ENCODE measurements at regions not wholly inside any gene's neighbourhood (a gene's known extent, or its start where the extent isn't known, plus 50 kb on each side); places are given as distances from the start of the nearest gene placed in this dataset.

DNA sequence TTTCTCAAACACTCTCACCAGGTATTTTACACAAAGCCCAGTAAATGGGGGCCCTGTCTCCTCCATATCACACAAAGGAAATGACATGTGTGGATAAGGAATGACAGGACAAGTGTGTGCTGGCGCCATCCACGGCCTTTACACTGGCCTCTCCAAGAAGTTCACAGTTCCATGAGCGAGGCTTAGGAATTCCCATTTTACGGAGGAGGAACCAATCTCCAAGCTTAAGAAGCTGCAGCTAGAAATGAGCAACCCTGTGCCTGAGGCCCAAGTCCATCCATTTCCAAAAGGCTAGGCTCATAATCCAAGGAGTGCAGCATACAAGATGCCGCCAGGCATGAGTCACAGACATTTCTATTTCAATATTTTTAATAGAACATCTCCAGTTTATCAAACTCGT lies 203.4 kb downstream of the AUH start:
- Mint-ChIP-seq H3K4me3 (no peak overlapping the region), H3K4me1 (peaks cover 14 to 36% (median 17%) of the 10 kb centered on the region in 3 donors), H3K27me3 (no peaks in the 10 kb centered on the region), H3K9me3 (no peaks in the 10 kb centered on the region), H3K36me3 (no peaks in the 10 kb centered on the region), H3K27ac (no peak overlapping the region)
- CTCF ChIA-PET = no interaction called here
- peaks cover 10 to 74% of the 10 kb centered on the region in 2 experiments for H3K4me1 ChIP-seq (ENCODE audit: control insufficient read depth in 1 of 2, extremely low read depth in 1 of 2, insufficient read depth in 2 of 2, low read length in 2 of 2)
- H3K27me3 ChIP-seq (replicated peaks in 1 of 2; ENCODE audit: control insufficient read depth in 2 of 2, extremely low read depth in 1 of 2, insufficient read depth in 2 of 2, low read length in 1 of 2) = no peaks in the 10 kb centered on the region
- ATAC-seq (replicated peaks in 1 of 4) (no peak), DNase-seq (no peak)
- POLR2A ChIA-PET = no interaction called here
- no peaks in the 10 kb centered on the region for H3K36me3 ChIP-seq (ENCODE audit: control insufficient read depth in 2 of 2, extremely low read depth in 1 of 2, insufficient read depth in 1 of 2, low read length in 1 of 2)
- no peak overlapping the region for H3K27ac ChIP-seq (ENCODE audit: low read length)
- 67% methylated on average over 3 of the region's 6 CpGs for WGBS (ENCODE audit: insufficient coverage)
- no peaks in the 10 kb centered on the region for H3K9me3 ChIP-seq
- no peak overlapping the region for H3K4me3 ChIP-seq (ENCODE audit: control insufficient read depth in 1 of 2, extremely low read depth in 1 of 2, low read length in 1 of 2)

DNA sequence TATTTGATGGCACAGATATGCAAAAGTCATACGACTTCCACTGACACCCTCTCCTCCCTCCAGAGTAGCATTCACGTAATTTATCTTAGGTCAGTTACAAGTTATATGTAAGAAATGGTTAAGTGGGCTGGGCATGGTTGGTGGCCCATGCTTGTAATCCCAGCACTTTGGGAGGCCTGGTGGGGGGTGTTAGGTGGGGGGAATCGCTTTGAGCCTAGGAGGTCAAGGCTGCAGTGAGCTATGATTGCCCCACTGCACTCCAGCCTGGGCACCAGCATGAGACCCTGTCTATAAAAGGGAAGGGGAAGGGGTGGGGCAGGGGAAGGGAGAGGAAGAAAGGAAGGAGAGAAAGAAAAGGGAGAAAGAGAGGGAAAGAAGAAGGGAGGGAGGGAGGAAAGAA lies 202.8 kb downstream of the AUH start:
- ChIA-PET CTCF (no interaction called here), POLR2A (no interaction called here)
- Mint-ChIP-seq H3K9me3 (no peaks in the 10 kb centered on the region), H3K27ac (no peak overlapping the region), H3K4me3 (no peak overlapping the region), H3K27me3 (no peaks in the 10 kb centered on the region), H3K36me3 (no peaks in the 10 kb centered on the region), H3K4me1 (peaks cover 21 to 42% (median 23%) of the 10 kb centered on the region in 3 donors)
- no peaks in the 10 kb centered on the region for H3K9me3 ChIP-seq
- no peaks in the 10 kb centered on the region for H3K27me3 ChIP-seq (replicated peaks in 1 of 2; ENCODE audit: control insufficient read depth in 2 of 2, extremely low read depth in 1 of 2, insufficient read depth in 2 of 2, low read length in 1 of 2)
- no peaks in the 10 kb centered on the region for H3K36me3 ChIP-seq (ENCODE audit: control insufficient read depth in 2 of 2, extremely low read depth in 1 of 2, insufficient read depth in 1 of 2, low read length in 1 of 2)
- no peak overlapping the region for H3K27ac ChIP-seq (ENCODE audit: low read length)
- H3K4me1 ChIP-seq (ENCODE audit: control insufficient read depth in 1 of 2, extremely low read depth in 1 of 2, insufficient read depth in 2 of 2, low read length in 2 of 2) = peaks cover 16 to 80% of the 10 kb centered on the region in 2 experiments
- 100% methylated on average over 1 of the region's 3 CpGs for WGBS (ENCODE audit: insufficient coverage)
- H3K4me3 ChIP-seq (ENCODE audit: control insufficient read depth in 1 of 2, extremely low read depth in 1 of 2, low read length in 1 of 2) = no peak overlapping the region
- ATAC-seq (replicated peaks in 1 of 4) = no peak
- no peak for DNase-seq

DNA sequence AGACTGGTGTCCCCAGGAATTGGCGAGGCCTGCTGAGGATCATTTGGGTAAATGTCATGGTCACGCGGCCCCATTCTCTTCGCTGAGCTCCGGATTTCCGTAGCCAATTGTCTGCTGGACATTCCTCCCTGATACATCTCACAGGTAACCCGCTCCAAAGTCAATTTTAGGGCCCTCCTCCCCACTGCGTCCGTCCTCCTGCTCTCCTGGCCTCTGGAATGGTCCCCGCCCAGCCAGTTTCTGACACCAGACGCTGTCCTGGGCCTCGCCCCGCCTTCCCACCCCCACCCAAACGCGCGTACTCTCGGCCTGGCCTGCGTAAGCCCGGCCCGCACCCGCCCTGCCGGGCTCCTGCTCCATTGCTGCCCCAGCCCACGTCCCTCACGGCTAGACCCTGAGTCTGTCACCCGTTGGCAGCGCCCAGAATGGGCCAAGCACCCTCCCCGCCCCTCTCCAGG lies 202.0 kb downstream of the AUH start:
- Histone ChIP-seq H3K36me3 (ENCODE audit: control insufficient read depth in 2 of 2, extremely low read depth in 1 of 2, insufficient read depth in 1 of 2, low read length in 1 of 2) (no peaks in the 10 kb centered on the region), H3K9me3 (no peaks in the 10 kb centered on the region), H3K4me3 (ENCODE audit: control insufficient read depth in 1 of 2, extremely low read depth in 1 of 2, low read length in 1 of 2) (no peak overlapping the region), H3K27me3 (replicated peaks in 1 of 2; ENCODE audit: control insufficient read depth in 2 of 2, extremely low read depth in 1 of 2, insufficient read depth in 2 of 2, low read length in 1 of 2) (no peaks in the 10 kb centered on the region), H3K27ac (ENCODE audit: low read length) (no peak overlapping the region), H3K4me1 (ENCODE audit: control insufficient read depth in 1 of 2, extremely low read depth in 1 of 2, insufficient read depth in 2 of 2, low read length in 2 of 2) (peaks cover 17 to 85% of the 10 kb centered on the region in 2 experiments)
- ChIA-PET POLR2A (no interaction called here), CTCF (no interaction called here)
- ATAC-seq (replicated peaks in 1 of 4) (no peak), DNase-seq (no peak)
- Mint-ChIP-seq H3K27ac (no peak overlapping the region), H3K4me3 (no peak overlapping the region), H3K4me1 (peaks cover 28 to 50% (median 31%) of the 10 kb centered on the region in 3 donors), H3K9me3 (no peaks in the 10 kb centered on the region), H3K36me3 (no peaks in the 10 kb centered on the region), H3K27me3 (no peaks in the 10 kb centered on the region)
- WGBS (ENCODE audit: insufficient coverage) = 95% methylated on average over 23 of the region's 27 CpGs

DNA sequence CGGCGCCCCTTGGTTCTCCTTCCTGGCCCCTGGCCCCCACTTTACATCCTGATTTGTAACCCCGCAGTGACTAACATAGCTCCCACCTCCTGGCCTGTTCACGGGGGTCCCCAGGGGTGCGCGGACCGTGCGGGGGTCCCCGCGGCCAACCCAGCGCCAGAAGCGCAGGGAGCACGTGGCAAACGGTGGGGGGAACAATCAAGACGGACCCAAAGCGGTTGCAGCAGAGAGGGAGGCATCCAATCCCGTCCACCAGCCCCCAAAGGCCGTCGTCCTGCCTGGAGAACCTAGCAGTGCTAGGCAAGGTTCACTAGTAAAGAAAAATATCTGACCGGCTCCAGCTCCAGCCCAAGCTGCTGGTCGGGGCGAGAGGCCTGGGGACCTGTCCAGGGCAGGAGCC lies 201.5 kb downstream of the AUH start:
- H3K9me3 ChIP-seq = no peaks in the 10 kb centered on the region
- H3K4me1 ChIP-seq (ENCODE audit: control insufficient read depth in 1 of 2, extremely low read depth in 1 of 2, insufficient read depth in 2 of 2, low read length in 2 of 2) = peaks cover 17 to 85% of the 10 kb centered on the region in 2 experiments
- no peak overlapping the region for H3K27ac ChIP-seq (ENCODE audit: low read length)
- DNase-seq (no peak), ATAC-seq (replicated peaks in 1 of 4) (no peak)
- no peaks in the 10 kb centered on the region for H3K27me3 Mint-ChIP-seq
- no peaks in the 10 kb centered on the region for H3K36me3 ChIP-seq (ENCODE audit: control insufficient read depth in 2 of 2, extremely low read depth in 1 of 2, insufficient read depth in 1 of 2, low read length in 1 of 2)
- no peak overlapping the region for H3K4me3 Mint-ChIP-seq
- no peaks in the 10 kb centered on the region for H3K9me3 Mint-ChIP-seq
- peaks cover 33 to 55% (median 36%) of the 10 kb centered on the region in 3 donors for H3K4me1 Mint-ChIP-seq
- no peaks in the 10 kb centered on the region for H3K36me3 Mint-ChIP-seq
- 97% methylated on average over 10 of the region's 22 CpGs for WGBS (ENCODE audit: insufficient coverage)
- H3K27me3 ChIP-seq (replicated peaks in 1 of 2; ENCODE audit: control insufficient read depth in 2 of 2, extremely low read depth in 1 of 2, insufficient read depth in 2 of 2, low read length in 1 of 2) = no peaks in the 10 kb centered on the region
- POLR2A ChIA-PET = no interaction called here
- no peak overlapping the region for H3K4me3 ChIP-seq (ENCODE audit: control insufficient read depth in 1 of 2, extremely low read depth in 1 of 2, low read length in 1 of 2)
- H3K27ac Mint-ChIP-seq = no peak overlapping the region
- CTCF ChIA-PET = interaction anchor here in 1 of 2 donors (0.5 kb wide), 1 partner anchor 32 kb away, joined by 3 read pairs; no protein-coding TSS in a partner anchor

DNA sequence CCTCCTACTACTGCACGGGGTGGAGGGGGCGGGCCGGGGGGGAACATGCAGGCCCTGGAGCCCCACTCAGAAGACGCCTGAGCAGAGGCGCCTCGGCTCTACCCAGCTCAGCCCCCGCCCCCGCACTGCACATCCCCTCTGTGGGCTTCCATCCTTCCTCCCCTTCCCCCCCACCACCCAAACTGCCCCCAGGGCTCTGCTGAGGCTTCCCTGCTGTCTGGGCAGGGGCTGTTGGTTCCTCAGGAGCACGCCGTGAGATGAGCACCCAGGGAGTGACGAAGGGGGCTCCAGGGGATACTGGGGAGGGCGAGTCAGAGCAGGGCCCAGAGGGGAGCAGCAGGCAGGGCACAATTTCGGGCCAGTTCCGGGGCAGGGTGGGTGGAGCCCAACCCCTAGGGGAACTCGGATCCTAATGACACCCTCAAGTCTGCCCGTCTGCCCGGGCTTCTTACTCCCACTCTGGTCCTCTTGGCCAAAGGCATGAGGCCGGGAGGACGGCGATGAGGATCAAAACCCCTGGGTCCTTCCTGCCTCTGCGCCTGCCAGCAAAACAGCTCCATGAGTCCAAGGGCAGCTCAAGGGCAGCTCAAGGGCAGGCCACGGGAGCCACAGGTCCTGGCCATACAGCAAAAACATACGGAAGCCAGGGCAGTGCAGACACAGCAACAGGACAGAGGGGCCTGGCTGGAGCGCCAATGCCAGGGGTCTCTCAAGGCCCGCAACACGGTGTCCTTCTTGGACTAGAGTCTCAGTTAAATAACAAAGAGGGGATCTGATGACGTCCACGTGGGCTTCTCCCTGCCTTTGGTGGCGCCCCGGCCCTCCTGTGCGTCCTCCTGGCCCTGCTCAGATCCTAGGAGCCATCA lies 200.9 kb downstream of the AUH start:
- H3K36me3 ChIP-seq (ENCODE audit: control insufficient read depth in 2 of 2, extremely low read depth in 1 of 2, insufficient read depth in 1 of 2, low read length in 1 of 2) = no peaks in the 10 kb centered on the region
- no peak for DNase-seq
- ChIA-PET POLR2A (no interaction called here), CTCF (interaction anchor here in 1 of 2 donors (0.5 kb wide), 1 partner anchor 32 kb away, joined by 3 read pairs; no protein-coding TSS in a partner anchor)
- H3K4me3 ChIP-seq (ENCODE audit: control insufficient read depth in 1 of 2, extremely low read depth in 1 of 2, low read length in 1 of 2) = no peak overlapping the region
- peaks cover 17 to 85% of the 10 kb centered on the region in 2 experiments for H3K4me1 ChIP-seq (ENCODE audit: control insufficient read depth in 1 of 2, extremely low read depth in 1 of 2, insufficient read depth in 2 of 2, low read length in 2 of 2)
- no peak for ATAC-seq (replicated peaks in 1 of 4)
- Mint-ChIP-seq H3K27ac (no peak overlapping the region), H3K9me3 (no peaks in the 10 kb centered on the region), H3K4me1 (peaks cover 33 to 57% (median 38%) of the 10 kb centered on the region in 3 donors), H3K27me3 (no peaks in the 10 kb centered on the region), H3K4me3 (no peak overlapping the region), H3K36me3 (no peaks in the 10 kb centered on the region)
- H3K27me3 ChIP-seq (replicated peaks in 1 of 2; ENCODE audit: control insufficient read depth in 2 of 2, extremely low read depth in 1 of 2, insufficient read depth in 2 of 2, low read length in 1 of 2) = no peaks in the 10 kb centered on the region
- peak overlapping the region; percentile 13 for H3K27ac ChIP-seq (ENCODE audit: low read length)
- H3K9me3 ChIP-seq = no peaks in the 10 kb centered on the region
- WGBS (ENCODE audit: insufficient coverage) = 94% methylated on average over 27 of the region's 31 CpGs

DNA sequence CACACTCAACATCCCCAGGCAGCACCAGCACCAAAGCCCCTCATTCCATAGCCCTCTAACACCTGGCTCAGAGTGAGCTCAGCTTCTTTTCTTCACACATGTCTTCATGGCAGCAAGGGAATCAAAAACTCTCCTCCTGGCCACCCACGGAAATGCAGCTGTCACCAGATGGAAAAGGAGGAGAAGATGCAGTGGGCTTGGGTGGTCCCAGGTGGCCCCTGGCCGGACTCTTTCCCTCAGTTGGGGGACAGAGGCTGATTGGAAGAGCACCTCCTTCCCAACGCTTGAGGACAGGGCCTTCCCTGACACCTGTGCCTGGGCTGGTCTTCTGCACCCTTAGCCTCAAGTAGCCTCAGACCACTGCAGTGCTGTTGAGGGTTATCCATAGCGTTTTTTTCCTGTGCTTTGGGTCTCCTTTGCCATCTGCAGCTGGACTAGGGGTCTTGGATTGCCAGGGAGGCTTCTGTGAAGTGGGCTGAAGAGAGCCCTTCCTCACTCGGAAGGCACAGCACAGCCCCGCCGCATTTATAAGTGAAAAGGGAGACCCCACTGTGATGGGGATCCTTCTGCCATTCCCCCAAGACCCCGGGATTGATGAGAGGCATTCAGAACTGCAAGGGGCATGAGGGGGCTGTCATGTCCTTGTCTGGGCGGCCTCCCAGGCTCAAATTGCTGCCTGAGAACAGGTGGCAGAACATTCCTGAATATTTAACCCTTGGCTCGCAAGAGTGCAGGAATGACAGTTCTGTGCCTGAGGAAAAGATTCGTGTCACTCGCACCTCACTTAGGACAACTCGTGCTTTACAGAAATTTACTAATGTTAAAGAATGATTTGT lies 200.0 kb downstream of the AUH start:
- POLR2A ChIA-PET = no interaction called here
- WGBS (ENCODE audit: insufficient coverage) = 96% methylated on average over 5 of the region's 13 CpGs
- CTCF ChIA-PET = no interaction called here
- Histone ChIP-seq H3K4me1 (ENCODE audit: control insufficient read depth in 1 of 2, extremely low read depth in 1 of 2, insufficient read depth in 2 of 2, low read length in 2 of 2) (peaks cover 17 to 81% of the 10 kb centered on the region in 2 experiments), H3K36me3 (ENCODE audit: control insufficient read depth in 2 of 2, extremely low read depth in 1 of 2, insufficient read depth in 1 of 2, low read length in 1 of 2) (no peaks in the 10 kb centered on the region), H3K27me3 (replicated peaks in 1 of 2; ENCODE audit: control insufficient read depth in 2 of 2, extremely low read depth in 1 of 2, insufficient read depth in 2 of 2, low read length in 1 of 2) (no peaks in the 10 kb centered on the region), H3K27ac (ENCODE audit: low read length) (peak overlapping the region; percentile 13), H3K9me3 (no peaks in the 10 kb centered on the region), H3K4me3 (ENCODE audit: control insufficient read depth in 1 of 2, extremely low read depth in 1 of 2, low read length in 1 of 2) (no peak overlapping the region)
- Mint-ChIP-seq H3K4me3 (peak overlapping the region in 1 of 3 donors; percentile 58), H3K36me3 (no peaks in the 10 kb centered on the region), H3K4me1 (peaks cover 33 to 50% (median 38%) of the 10 kb centered on the region in 3 donors), H3K27ac (peak overlapping the region in 1 of 2 donors; percentile 76), H3K9me3 (no peaks in the 10 kb centered on the region), H3K27me3 (no peaks in the 10 kb centered on the region)
- DNase-seq (no peak), ATAC-seq (replicated peaks in 1 of 4) (no peak)
